CD4-positive, alpha-beta T cell treated with Interleukin-17A for 4 hours (primary cell): ENCODE measurements at regions not wholly inside any gene's neighbourhood (a gene's known extent, or its start where the extent isn't known, plus 50 kb on each side); places are given as distances from the start of the nearest gene placed in this dataset.

Source experiments
- DNase-seq: peaks from one replicate; pipeline ENCODE4 v3.0.0-alpha.2; 2020; ENCODE audit warnings: mixed read lengths

- no peak for DNase-seq
Measured at GRCh38 chr1:80929868-80930508, 870.7 kb upstream of the ADGRL2 start.

GRCh38 chr1:80926531-80926930 lies 874.2 kb upstream of the ADGRL2 start:
- DNase-seq, result no peak

- DNase-seq, result no peak
Measured at GRCh38 chr1:80925130-80925805, 875.5 kb upstream of the ADGRL2 start.

GRCh38 chr1:80924290-80924689 lies 876.4 kb upstream of the ADGRL2 start:
- no peak for DNase-seq

- no peak for DNase-seq
Measured at GRCh38 chr1:80922906-80923305, 877.8 kb upstream of the ADGRL2 start.

- no peak for DNase-seq
Measured at GRCh38 chr1:80919426-80919825, 881.3 kb upstream of the ADGRL2 start.

GRCh38 chr1:80918380-80918779 lies 882.4 kb upstream of the ADGRL2 start:
- DNase-seq, result no peak

- no peak for DNase-seq
Measured at GRCh38 chr1:80917826-80918225, 882.9 kb upstream of the ADGRL2 start.

- no peak for DNase-seq
Measured at GRCh38 chr1:80917225-80917624, 883.5 kb upstream of the ADGRL2 start.

GRCh38 chr1:80915491-80915890 lies 885.2 kb upstream of the ADGRL2 start:
- no peak for DNase-seq

GRCh38 chr1:80910426-80910825 lies 890.3 kb upstream of the ADGRL2 start:
- no peak for DNase-seq

- no peak for DNase-seq
Measured at GRCh38 chr1:80909172-80909784, 891.5 kb upstream of the ADGRL2 start.

GRCh38 chr1:80896781-80897356 lies 903.9 kb upstream of the ADGRL2 start:
- no peak for DNase-seq

- DNase-seq, result no peak
Measured at GRCh38 chr1:80894921-80895320, 905.8 kb upstream of the ADGRL2 start.

- DNase-seq, result no peak
Measured at GRCh38 chr1:80893115-80893514, 907.6 kb upstream of the ADGRL2 start.

GRCh38 chr1:80892539-80892938 lies 908.2 kb upstream of the ADGRL2 start:
- DNase-seq, result no peak

GRCh38 chr1:80891871-80892270 lies 908.9 kb upstream of the ADGRL2 start:
- no peak for DNase-seq

GRCh38 chr1:80882553-80882952 lies 918.2 kb upstream of the ADGRL2 start:
- no peak for DNase-seq

- no peak for DNase-seq
Measured at GRCh38 chr1:80878343-80878742, 922.4 kb upstream of the ADGRL2 start.

- no peak for DNase-seq
Measured at GRCh38 chr1:80876035-80876434, 924.7 kb upstream of the ADGRL2 start.

GRCh38 chr1:80869299-80869698 lies 931.4 kb upstream of the ADGRL2 start:
- no peak for DNase-seq

- no peak for DNase-seq
Measured at GRCh38 chr1:80847904-80848303, 952.8 kb upstream of the ADGRL2 start.

GRCh38 chr1:80846966-80847365 lies 953.8 kb upstream of the ADGRL2 start:
- DNase-seq, result no peak

- DNase-seq, result no peak
Measured at GRCh38 chr1:80842796-80843195, 957.9 kb upstream of the ADGRL2 start.
